22Rv1 (cell line): ENCODE measurements at regions not wholly inside any gene's neighbourhood (a gene's known extent, or its start where the extent isn't known, plus 50 kb on each side); places are given as distances from the start of the nearest gene placed in this dataset.
A peak's percentile ranks its signal among the peaks of the same experiment; 100 is the strongest.

ENCODE experiments used
- H3K27ac ChIP-seq: fragments of 450-650 bp; 2 replicates; pipeline ENCODE4 v1.5.1; 2017
- ZFX ChIP-seq: fragments of 450-650 bp; IDR thresholded peaks from 2 replicates; pipeline ENCODE4 v1.6.1; 2017; ENCODE audit warnings: antibody characterized with exemption, borderline replicate concordance
- TF ChIP-seq, protein P1 (sequence below): fragments of 450-650 bp; IDR thresholded peaks from 2 replicates; pipeline ENCODE4 v1.5.1; 2017; ENCODE audit warnings: mild to moderate bottlenecking

GRCh38 chr9:73269430-73270101 is 117.9 kb downstream of the ANXA1 start:
- TF ChIP-seq, protein P1, sequence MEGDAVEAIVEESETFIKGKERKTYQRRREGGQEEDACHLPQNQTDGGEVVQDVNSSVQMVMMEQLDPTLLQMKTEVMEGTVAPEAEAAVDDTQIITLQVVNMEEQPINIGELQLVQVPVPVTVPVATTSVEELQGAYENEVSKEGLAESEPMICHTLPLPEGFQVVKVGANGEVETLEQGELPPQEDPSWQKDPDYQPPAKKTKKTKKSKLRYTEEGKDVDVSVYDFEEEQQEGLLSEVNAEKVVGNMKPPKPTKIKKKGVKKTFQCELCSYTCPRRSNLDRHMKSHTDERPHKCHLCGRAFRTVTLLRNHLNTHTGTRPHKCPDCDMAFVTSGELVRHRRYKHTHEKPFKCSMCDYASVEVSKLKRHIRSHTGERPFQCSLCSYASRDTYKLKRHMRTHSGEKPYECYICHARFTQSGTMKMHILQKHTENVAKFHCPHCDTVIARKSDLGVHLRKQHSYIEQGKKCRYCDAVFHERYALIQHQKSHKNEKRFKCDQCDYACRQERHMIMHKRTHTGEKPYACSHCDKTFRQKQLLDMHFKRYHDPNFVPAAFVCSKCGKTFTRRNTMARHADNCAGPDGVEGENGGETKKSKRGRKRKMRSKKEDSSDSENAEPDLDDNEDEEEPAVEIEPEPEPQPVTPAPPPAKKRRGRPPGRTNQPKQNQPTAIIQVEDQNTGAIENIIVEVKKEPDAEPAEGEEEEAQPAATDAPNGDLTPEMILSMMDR, result peak; percentile 64
- no peak for TF ChIP-seq ZFX
- H3K27ac ChIP-seq, result peak overlapping the region; percentile 16; the same call in 1 of the 2 replicates

GRCh38 chr9:73270967-73271721 is 119.5 kb downstream of the ANXA1 start:
- no peak for TF ChIP-seq ZFX
- TF ChIP-seq, protein P1, result no peak
- H3K27ac ChIP-seq, result no peak overlapping the region

GRCh38 chr9:73280113-73280512 is 128.4 kb downstream of the ANXA1 start:
- TF ChIP-seq ZFX, result no peak
- TF ChIP-seq, protein P1, result no peak

DNA sequence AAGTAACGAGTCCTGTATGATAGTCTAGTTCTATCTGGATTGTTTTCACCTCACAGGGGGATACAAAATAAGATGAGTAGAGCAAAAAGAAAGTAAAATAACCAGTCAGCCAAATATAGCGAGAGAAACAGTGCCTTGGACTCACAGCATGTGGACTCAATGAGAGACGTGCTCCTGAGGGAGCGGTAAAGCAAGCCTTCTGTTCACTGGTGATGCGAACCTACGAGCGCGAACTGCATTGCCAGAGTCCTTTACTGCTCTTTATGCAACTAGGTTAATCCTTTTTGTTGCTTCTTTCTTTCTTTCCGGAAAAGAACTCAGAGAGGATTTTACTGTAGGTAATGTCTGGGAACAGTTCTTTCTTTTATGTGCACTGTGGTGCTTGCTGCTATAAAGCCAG is 132.7 kb downstream of the ANXA1 start:
- no peak overlapping the region for H3K27ac ChIP-seq
- TF ChIP-seq ZFX, result no peak
- TF ChIP-seq, protein P1, result no peak

More at GRCh38 chr9:73280113-73280512, 128.4 kb downstream of the ANXA1 start:
- no peak overlapping the region for H3K27ac ChIP-seq

DNA sequence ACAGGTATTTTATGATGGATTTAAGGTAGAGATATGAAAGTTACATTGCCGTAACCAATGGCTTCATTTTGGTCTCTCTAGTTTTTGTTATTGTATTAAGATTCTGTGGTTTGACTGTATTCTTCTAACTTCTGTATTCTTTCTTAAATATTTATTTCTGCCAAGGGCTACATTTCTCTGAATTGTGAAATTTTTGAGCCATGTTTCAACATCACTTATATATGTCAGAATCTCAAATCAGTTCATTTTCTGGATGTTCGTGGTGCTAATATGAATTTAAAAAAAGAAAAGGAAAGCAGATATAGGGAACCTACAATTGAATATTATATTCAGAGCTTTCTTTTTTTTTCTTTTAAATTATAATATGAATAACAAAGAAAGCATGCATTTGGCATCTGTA is 142.7 kb downstream of the ANXA1 start:
- H3K27ac ChIP-seq, result no peak overlapping the region
- TF ChIP-seq ZFX, result no peak
- TF ChIP-seq, protein P1, result no peak

DNA sequence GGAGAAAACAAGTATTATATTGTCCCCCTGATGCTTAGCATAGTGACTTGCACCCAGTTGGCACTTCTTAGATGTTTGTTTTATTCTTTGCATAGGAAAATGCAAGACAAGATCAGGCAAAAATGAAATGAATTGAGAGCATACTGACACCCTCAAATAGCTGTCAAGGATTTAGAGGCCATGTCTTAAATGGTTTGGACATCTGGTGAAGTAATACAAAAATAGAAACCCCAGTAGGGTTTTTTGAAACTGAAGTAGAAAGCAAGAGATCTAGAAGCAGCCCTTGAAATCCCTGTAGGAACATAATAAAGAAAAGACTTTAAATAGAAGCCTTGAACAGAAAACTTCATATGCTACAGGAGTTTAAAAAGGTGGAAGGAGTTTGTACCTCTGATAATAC is 174.3 kb downstream of the ANXA1 start:
- no peak overlapping the region for H3K27ac ChIP-seq
- TF ChIP-seq, protein P1, result no peak
- TF ChIP-seq ZFX, result no peak

DNA sequence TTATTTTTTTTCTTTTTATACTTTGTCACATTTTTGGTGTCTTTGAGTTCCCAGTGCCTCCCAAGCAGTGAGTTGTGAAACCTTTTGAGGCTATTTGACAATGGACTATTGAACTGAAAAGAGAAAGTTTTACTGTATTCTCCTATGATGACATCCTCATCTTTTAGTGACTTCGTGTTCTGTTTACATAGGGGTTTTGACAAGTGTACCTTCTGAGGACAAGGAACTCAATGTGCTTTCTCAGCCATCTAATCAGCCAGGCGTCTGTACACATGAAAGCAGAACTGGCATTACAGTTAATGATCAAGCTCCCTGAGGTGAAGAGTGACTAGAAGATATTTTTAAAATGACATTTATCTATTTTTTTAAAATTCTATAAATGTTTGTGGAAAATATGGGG is 175.5 kb downstream of the ANXA1 start:
- no peak for TF ChIP-seq ZFX
- TF ChIP-seq, protein P1, result no peak
- H3K27ac ChIP-seq, result no peak overlapping the region

GRCh38 chr9:73337182-73337581 is 185.5 kb downstream of the ANXA1 start:
- H3K27ac ChIP-seq, result peak overlapping the region; percentile 19; the same call in 1 of the 2 replicates
